RKO (cell line): ENCODE measurements at regions not wholly inside any gene's neighbourhood (a gene's known extent, or its start where the extent isn't known, plus 50 kb on each side); places are given as distances from the start of the nearest gene placed in this dataset.

ENCODE experiments used
- DNase-seq: peaks from one replicate; pipeline ENCODE4 v3.0.0-alpha.2; 2016; ENCODE audit warnings: low spot score

DNA sequence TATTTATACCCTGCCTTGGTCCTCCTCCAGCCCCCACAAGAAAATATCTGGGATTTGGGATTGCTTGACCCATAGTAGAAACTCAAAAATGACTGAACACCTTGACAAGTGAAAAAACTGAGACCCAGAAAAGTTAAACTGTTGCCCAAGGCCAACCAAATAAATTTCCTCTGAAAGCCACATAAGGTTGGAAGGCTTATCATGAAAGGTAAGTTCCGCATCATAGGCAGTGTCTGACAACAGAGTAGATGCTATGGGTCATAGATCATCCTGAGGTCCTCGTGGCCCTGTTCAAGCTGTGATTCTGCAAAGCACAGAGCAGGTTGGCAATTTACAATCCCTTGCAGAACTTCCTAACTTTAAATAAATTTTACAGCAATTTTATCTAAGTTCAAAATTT, 140.8 kb upstream of the TSC22D2 start:
- no peak for DNase-seq

- DNase-seq = no peak
Measured at GRCh38 chr3:150265305-150265704, 142.8 kb upstream of the TSC22D2 start.

- no peak for DNase-seq
Measured at GRCh38 chr3:150264561-150265279, 143.4 kb upstream of the TSC22D2 start.

DNA sequence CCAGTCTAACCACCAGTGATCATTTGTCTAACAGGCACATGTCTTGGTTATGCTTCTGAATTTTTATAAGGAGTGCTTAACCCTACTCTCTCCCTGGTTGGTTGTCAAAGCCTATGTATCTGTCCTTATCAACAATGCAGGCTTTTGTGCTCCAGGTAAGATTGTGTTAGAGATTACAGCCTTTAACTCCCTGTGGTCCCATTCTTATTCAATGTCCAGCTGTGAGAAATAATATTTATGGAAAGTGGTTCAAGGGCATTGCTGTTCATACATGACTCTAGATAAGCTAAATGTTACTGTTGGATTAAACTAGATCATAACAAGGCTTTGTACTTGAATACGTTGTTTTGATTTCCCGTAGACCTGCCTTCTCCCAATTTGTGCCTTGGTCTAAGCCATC, 146.1 kb upstream of the TSC22D2 start:
- no peak for DNase-seq

- DNase-seq = no peak
Measured at GRCh38 chr3:150261418-150261817, 146.7 kb upstream of the TSC22D2 start.

- no peak for DNase-seq
Measured at GRCh38 chr3:150260398-150260710, 147.7 kb upstream of the TSC22D2 start.

DNA sequence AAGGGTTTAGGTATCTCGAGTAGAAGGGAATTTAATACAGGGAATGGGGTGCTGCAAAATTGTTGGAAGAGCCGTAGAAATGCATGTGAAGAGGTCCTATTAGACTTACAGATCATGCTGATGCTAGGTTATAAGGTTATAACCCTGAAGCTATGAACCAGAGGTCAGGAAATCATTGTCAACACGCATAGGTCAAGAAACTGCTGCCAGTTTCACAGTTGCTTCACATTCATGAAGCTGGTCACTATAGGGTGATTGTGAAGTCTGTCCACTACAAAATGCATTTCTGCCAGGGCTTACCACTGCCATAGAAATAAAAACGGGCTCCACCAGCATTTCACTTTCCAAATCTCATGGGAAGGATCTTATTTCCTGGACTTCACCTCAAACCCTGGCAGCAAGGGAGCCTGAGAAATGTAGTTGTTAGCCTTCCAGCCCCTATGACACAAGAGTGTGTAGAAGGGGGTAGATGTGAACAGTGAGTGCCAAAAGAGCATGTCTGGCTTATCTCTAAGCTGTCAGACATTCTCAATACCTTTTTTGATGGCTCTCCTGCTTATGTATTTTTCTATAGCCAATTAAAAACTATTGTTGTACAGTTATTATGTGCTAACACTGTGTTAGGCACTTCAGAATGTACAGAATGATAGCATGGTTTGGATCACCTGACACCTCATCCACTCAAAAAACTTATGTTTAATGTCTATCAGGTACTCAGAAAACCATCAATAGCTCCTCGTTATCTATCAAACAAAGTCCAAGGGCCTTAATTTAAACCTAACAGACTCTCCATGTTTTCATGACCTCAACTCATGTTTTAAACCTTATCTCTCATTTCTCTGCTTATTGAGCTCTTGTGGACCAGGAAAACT, 148.3 kb upstream of the TSC22D2 start:
- no peak for DNase-seq

DNA sequence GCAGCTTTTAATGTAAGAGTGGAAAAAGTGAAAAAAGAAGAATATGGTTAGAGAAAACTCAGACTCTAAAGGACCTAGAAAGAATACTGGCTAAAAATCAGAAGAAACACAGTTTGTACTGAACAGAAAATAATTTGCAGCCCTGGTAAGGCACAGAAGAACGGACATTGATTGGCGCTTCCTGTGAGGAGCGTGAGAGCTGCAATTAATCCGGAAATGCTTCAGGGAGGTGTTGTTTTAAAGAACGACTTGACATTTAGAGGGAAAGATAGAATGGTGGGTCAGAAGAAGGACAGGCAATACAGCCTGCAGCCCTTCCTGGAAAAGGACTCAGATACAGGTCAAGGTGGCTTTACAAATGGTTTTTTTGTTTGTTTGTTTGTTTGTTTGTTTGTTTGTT, 151.3 kb upstream of the TSC22D2 start:
- DNase-seq = no peak

GRCh38 chr3:150256318-150256717, 151.8 kb upstream of the TSC22D2 start:
- no peak for DNase-seq

GRCh38 chr3:150255826-150256225, 152.3 kb upstream of the TSC22D2 start:
- DNase-seq = no peak

- no peak for DNase-seq
Measured at GRCh38 chr3:150255413-150255812, 152.7 kb upstream of the TSC22D2 start.

DNA sequence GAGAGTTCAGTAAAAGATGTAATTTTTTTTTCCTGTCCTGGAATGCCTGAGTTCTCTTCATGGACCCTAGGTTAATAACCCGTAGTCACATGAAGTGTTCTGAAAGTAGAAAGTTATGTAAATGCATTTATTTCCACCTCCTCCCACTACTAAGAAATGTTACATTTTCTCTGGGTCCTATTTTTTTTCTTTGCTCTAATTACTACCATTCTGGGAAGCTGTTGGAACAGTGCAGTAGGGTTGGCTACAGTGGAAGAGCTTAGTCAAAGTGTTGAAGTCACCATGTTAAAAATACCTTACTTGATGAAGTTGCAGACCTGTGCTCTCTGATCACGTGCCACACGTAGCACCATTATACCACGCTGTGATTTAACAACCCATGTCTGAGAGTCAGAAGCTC, 153.8 kb upstream of the TSC22D2 start:
- no peak for DNase-seq

GRCh38 chr3:150253622-150254021, 154.5 kb upstream of the TSC22D2 start:
- DNase-seq = no peak

DNA sequence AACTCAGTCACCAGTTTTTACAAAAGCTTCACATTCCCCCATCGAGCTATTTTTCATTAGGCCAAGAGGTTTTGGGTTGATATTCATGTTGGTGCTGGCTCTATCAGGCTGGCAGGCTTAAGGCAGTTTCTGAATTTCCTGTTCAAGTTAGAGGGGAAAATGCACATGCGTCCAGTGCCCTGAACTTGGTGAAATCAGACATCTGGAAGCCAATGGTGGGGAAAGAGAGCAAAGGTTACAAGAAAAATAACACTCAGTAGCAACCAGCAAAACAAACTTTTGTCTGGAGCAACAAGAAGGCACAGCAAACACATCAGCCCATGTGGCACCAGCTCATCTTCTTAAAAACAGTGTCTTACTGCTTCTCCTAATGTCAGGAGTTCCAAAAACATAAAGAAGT, 155.6 kb upstream of the TSC22D2 start:
- no peak for DNase-seq

- no peak for DNase-seq
Measured at GRCh38 chr3:150251187-150252062, 156.7 kb upstream of the TSC22D2 start.

GRCh38 chr3:150249779-150250470, 158.2 kb upstream of the TSC22D2 start:
- no peak for DNase-seq

DNA sequence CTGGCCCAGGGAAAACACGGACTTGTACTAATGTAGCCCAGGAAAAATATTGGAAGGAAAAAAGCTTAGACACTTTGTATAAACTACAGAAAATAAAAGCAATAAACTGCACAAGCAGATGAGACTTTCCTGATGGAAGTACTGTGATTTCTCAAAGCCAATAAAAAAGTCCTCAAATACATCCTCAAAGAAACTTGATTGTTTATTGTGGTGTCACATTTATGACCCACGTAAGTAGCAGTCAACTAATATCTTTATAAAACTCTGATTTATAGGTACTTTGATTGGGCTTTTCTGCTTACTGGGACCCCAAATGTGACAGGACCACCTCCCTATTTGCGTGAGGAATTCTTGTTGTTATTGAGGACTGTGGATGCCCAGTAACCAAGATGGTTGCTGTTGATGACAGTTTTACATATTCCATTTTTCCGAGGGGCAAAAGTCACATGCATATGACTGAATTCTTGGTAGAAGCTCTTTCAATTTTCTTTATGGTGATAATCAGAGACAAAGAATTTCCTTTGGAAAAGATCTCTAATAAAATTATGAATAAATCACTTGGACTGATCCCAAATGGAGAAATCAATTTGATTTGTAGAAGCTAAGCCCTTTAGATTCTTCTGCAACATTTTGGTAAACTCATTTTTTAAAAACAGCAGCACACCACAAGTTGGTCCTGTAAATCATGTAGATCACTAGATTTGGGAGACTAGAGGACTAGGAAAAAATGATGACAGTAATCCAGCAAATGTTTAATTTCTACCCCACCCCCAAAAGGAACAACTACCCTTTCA, 159.0 kb upstream of the TSC22D2 start:
- DNase-seq = no peak

GRCh38 chr3:150248116-150248887, 159.8 kb upstream of the TSC22D2 start:
- no peak for DNase-seq

- DNase-seq = no peak
Measured at GRCh38 chr3:150247441-150247840, 160.7 kb upstream of the TSC22D2 start.

DNA sequence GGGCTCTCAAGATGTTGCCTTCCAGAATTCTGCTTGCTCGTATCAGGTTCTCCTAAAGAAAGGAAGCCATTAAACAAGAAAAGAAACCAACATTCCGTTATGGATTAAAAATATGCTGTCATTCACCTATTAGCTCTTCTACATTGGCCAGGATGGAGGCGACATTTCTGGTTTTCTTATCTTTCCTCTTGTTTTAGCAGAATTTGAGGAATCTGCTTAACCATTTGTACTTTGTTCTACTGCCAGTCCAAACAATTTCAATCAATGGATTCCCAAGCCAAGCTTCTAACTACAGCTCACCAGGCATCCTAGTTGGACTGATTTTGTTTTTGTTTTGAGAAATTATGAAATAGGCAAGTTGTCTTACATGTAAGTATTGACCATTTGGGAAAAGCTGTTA, 164.6 kb upstream of the TSC22D2 start:
- DNase-seq = no peak
